ENCODE measurements at regions not wholly inside any gene's neighbourhood (a gene's known extent, or its start where the extent isn't known, plus 50 kb on each side); places are given as distances from the start of the nearest gene placed in this dataset.

DNA sequence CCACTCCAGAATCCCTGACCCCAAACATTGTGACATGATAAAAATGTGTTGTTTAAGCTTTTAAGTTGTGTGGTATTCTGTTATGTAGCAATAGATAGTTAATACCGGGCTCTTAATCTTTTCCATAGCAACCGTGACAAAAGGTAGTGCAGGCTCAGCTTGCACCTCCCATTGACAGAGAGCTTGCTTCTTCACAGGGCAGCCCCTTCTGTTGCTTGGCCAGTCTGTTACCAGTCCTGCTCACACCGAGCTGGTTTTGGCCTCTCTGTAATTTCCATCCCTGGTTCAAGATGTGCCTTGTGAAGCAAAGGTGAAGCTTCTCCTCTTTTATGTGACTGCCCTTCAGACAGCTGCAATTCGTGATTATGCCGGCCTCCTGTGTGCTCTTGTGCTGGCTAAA is 86.9 kb downstream of the CRYGS start:
- no peak for TF ChIP-seq POLR2A (IDR thresholded peaks at IDR 0.05)
- TF ChIP-seq, protein P1, sequence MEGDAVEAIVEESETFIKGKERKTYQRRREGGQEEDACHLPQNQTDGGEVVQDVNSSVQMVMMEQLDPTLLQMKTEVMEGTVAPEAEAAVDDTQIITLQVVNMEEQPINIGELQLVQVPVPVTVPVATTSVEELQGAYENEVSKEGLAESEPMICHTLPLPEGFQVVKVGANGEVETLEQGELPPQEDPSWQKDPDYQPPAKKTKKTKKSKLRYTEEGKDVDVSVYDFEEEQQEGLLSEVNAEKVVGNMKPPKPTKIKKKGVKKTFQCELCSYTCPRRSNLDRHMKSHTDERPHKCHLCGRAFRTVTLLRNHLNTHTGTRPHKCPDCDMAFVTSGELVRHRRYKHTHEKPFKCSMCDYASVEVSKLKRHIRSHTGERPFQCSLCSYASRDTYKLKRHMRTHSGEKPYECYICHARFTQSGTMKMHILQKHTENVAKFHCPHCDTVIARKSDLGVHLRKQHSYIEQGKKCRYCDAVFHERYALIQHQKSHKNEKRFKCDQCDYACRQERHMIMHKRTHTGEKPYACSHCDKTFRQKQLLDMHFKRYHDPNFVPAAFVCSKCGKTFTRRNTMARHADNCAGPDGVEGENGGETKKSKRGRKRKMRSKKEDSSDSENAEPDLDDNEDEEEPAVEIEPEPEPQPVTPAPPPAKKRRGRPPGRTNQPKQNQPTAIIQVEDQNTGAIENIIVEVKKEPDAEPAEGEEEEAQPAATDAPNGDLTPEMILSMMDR (IDR thresholded peaks at IDR 0.05), result no peak
